A673 (cell line): ENCODE measurements at regions not wholly inside any gene's neighbourhood (a gene's known extent, or its start where the extent isn't known, plus 50 kb on each side); places are given as distances from the start of the nearest gene placed in this dataset.

Source experiments
- EZH2 ChIP-seq: fragments of 200-600 bp; sonication (generic); IDR thresholded peaks from 2 replicates; pipeline ENCODE4 v1.6.1; 2017; ENCODE audit warnings: borderline replicate concordance, low read depth, mild to moderate bottlenecking, mixed read lengths, antibody characterized with exemption, low read length; ENCODE audit not compliant: poor library complexity, severe bottlenecking
- TF ChIP-seq, protein P1 (sequence below): fragments of 300-800, 200-600 bp; sonication (generic); conservative IDR thresholded peaks from 2 replicates; pipeline ENCODE4 v1.5.1; 2017; ENCODE audit warnings: low read depth, mild to moderate bottlenecking, antibody characterized with exemption, low read length, moderate library complexity, mixed read lengths

GRCh38 chr3:34024447-34025240, 226.2 kb downstream of the PDCD6IP start:
- TF ChIP-seq, protein P1, sequence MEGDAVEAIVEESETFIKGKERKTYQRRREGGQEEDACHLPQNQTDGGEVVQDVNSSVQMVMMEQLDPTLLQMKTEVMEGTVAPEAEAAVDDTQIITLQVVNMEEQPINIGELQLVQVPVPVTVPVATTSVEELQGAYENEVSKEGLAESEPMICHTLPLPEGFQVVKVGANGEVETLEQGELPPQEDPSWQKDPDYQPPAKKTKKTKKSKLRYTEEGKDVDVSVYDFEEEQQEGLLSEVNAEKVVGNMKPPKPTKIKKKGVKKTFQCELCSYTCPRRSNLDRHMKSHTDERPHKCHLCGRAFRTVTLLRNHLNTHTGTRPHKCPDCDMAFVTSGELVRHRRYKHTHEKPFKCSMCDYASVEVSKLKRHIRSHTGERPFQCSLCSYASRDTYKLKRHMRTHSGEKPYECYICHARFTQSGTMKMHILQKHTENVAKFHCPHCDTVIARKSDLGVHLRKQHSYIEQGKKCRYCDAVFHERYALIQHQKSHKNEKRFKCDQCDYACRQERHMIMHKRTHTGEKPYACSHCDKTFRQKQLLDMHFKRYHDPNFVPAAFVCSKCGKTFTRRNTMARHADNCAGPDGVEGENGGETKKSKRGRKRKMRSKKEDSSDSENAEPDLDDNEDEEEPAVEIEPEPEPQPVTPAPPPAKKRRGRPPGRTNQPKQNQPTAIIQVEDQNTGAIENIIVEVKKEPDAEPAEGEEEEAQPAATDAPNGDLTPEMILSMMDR = no peak
- TF ChIP-seq EZH2 = no peak
